NCI-H526 (cell line): ENCODE measurements at regions not wholly inside any gene's neighbourhood (a gene's known extent, or its start where the extent isn't known, plus 50 kb on each side); places are given as distances from the start of the nearest gene placed in this dataset.

Experiments used
- DNase-seq, 2 experiments: peaks; one replicate each; lab custom pipeline; 2025; lab: John Stamatoyannopoulos, UW

GRCh38 chr2:16615687-16616615, 49.7 kb downstream of the CYRIA start:
- DNase-seq = no peak

GRCh38 chr2:16615246-16615645, 50.4 kb downstream of the CYRIA start:
- no peak for DNase-seq

GRCh38 chr2:16614314-16614860, 51.2 kb downstream of the CYRIA start:
- no peak for DNase-seq

- DNase-seq = peak in 1 of 2 experiments; percentile 46
Measured at GRCh38 chr2:16613539-16614011, 52.1 kb downstream of the CYRIA start.

- DNase-seq = no peak
Measured at GRCh38 chr2:16612490-16612889, 53.1 kb downstream of the CYRIA start.

- DNase-seq = no peak
Measured at GRCh38 chr2:16609786-16610185, 55.8 kb downstream of the CYRIA start.

- peak; percentile 22 to 50 for DNase-seq
Measured at GRCh38 chr2:16608661-16609643, 56.7 kb downstream of the CYRIA start.

GRCh38 chr2:16607301-16607700, 58.3 kb downstream of the CYRIA start:
- no peak for DNase-seq

- DNase-seq = no peak
Measured at GRCh38 chr2:16604236-16604635, 61.4 kb downstream of the CYRIA start.

- no peak for DNase-seq
Measured at GRCh38 chr2:16591370-16591933, 74.2 kb downstream of the CYRIA start.

GRCh38 chr2:16589465-16589864, 76.2 kb downstream of the CYRIA start:
- DNase-seq = no peak

- DNase-seq = no peak
Measured at GRCh38 chr2:16588565-16588964, 77.1 kb downstream of the CYRIA start.

- DNase-seq = no peak
Measured at GRCh38 chr2:16587601-16588000, 78.0 kb downstream of the CYRIA start.

GRCh38 chr2:16584824-16585540, 80.7 kb downstream of the CYRIA start:
- no peak for DNase-seq

- no peak for DNase-seq
Measured at GRCh38 chr2:16584084-16584483, 81.5 kb downstream of the CYRIA start.

- DNase-seq = no peak
Measured at GRCh38 chr2:16581241-16581640, 84.4 kb downstream of the CYRIA start.

- no peak for DNase-seq
Measured at GRCh38 chr2:16578081-16578480, 87.6 kb downstream of the CYRIA start.

GRCh38 chr2:16570516-16570915, 95.1 kb downstream of the CYRIA start:
- no peak for DNase-seq

GRCh38 chr2:16568998-16569784, 96.4 kb downstream of the CYRIA start:
- no peak for DNase-seq

GRCh38 chr2:16566701-16567100, 98.9 kb downstream of the CYRIA start:
- DNase-seq = no peak
